MM.1S (cell line): ENCODE measurements at regions not wholly inside any gene's neighbourhood (a gene's known extent, or its start where the extent isn't known, plus 50 kb on each side); places are given as distances from the start of the nearest gene placed in this dataset.

Experiments used
- DNase-seq: peaks from one replicate; pipeline ENCODE4 v3.0.0-alpha.2; 2015
- H2AFZ ChIP-seq: fragments of 300-600 bp; sonication (generic); 2 replicates; pipeline ENCODE4 v1.6.0; 2016; ENCODE audit warnings: antibody characterized with exemption, low read length
- H3F3A ChIP-seq: fragments of 300-600 bp; sonication (generic); 2 replicates; pipeline ENCODE4 v1.6.1; 2016; ENCODE audit warnings: mild to moderate bottlenecking, antibody characterized with exemption, low read length, moderate library complexity, mixed read lengths; ENCODE audit not compliant: insufficient read depth
- H3K27ac ChIP-seq: fragments of 300-600 bp; sonication (generic); 2 replicates; pipeline ENCODE4 v1.5.1; 2016; ENCODE audit warnings: mild to moderate bottlenecking, low read length
- H3K27me3 ChIP-seq: fragments of 300-600 bp; sonication (generic); replicated peaks from 2 replicates; pipeline ENCODE4 v1.6.0; 2016; ENCODE audit warnings: low read length; ENCODE audit not compliant: insufficient read depth
- H3K36me3 ChIP-seq: fragments of 300-600 bp; sonication (generic); replicated peaks from 2 replicates; pipeline ENCODE4 v1.6.1; 2016; ENCODE audit warnings: mild to moderate bottlenecking, low read length, mixed read lengths; ENCODE audit not compliant: insufficient read depth
- H3K4me1 ChIP-seq: fragments of 300-600 bp; sonication (generic); 2 replicates; pipeline ENCODE4 v1.6.1; 2016; ENCODE audit warnings: low read length, mixed read lengths
- H3K4me2 ChIP-seq: fragments of 300-600 bp; sonication (generic); 2 replicates; pipeline ENCODE4 v1.6.0; 2016; ENCODE audit warnings: low read depth, low read length
- H3K4me3 ChIP-seq: fragments of 300-600 bp; sonication (generic); 2 replicates; pipeline ENCODE4 v1.5.1; 2016; ENCODE audit warnings: low read length, mixed read lengths
- H3K79me2 ChIP-seq: fragments of 300-600 bp; sonication (generic); 2 replicates; pipeline ENCODE4 v1.6.1; 2016; ENCODE audit warnings: mixed run types, low read length, mixed read lengths
- H3K9ac ChIP-seq: fragments of 300-600 bp; sonication (generic); 2 replicates; pipeline ENCODE4 v1.6.1; 2016; ENCODE audit warnings: low read length, mixed read lengths
- H3K9me2 ChIP-seq: fragments of 300-600 bp; sonication (generic); replicated peaks from 2 replicates; pipeline ENCODE4 v1.6.1; 2016; ENCODE audit warnings: mild to moderate bottlenecking, low read length, mixed read lengths; ENCODE audit not compliant: insufficient read depth
- H3K9me3 ChIP-seq: fragments of 300-600 bp; sonication (generic); replicated peaks from 2 replicates; pipeline ENCODE4 v1.6.1; 2016; ENCODE audit warnings: mild to moderate bottlenecking, low read length, mixed read lengths; ENCODE audit not compliant: insufficient read depth
- H4K20me1 ChIP-seq: fragments of 300-600 bp; sonication (generic); 2 replicates; pipeline ENCODE4 v1.6.1; 2016; ENCODE audit warnings: mild to moderate bottlenecking, low read length, moderate library complexity, mixed read lengths; ENCODE audit not compliant: insufficient read depth
- EZH2 ChIP-seq: fragments of 300-600 bp; sonication (generic); optimal IDR thresholded peaks from 2 replicates; pipeline ENCODE3; 2017; ENCODE audit warnings: low read depth, mild to moderate bottlenecking, antibody characterized with exemption, low read length, mixed read lengths
- EZH2phosphoT487 ChIP-seq: fragments of 300-600 bp; sonication (generic); IDR thresholded peaks from 2 replicates; pipeline ENCODE4 v1.6.1; 2018; ENCODE audit warnings: antibody characterized with exemption, low read length
- TF ChIP-seq, protein P1 (sequence below): fragments of 300-600 bp; sonication (generic); IDR thresholded peaks from 2 replicates; pipeline ENCODE4 v1.5.1; 2016; ENCODE audit warnings: antibody characterized with exemption, low read length, mixed read lengths

DNA sequence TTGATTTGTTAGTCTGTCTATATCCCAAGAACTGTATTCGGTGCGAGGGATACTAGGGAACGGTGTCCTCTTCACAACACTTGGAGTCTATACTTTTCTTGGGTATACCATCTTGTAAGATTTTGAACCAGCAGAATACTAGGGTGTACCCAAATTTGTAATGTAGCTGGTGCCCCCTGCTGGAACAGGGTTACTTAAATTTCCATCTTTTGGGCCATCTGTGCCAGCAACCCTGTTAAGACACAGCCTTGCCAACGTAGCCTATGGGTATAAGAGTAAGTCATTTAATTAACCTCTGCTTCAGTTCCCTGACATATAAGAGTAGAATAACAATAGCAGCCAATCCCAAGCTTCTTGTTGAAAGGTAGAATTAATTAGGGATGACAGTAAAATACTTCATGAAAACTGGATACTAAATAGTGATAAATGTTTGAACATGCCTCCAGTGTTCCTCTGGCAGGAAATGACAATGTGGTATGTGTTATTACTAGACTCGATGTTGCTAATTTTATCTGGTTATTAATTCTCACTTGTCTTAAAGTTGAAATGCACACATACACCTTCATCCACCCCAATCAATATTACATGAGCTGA is 607.6 kb downstream of the FGF9 start:
- no peaks in the 10 kb centered on the region for H3K4me1 ChIP-seq
- H3K27me3 ChIP-seq = no peaks in the 10 kb centered on the region
- no peak overlapping the region for H3K4me2 ChIP-seq
- TF ChIP-seq, protein P1, sequence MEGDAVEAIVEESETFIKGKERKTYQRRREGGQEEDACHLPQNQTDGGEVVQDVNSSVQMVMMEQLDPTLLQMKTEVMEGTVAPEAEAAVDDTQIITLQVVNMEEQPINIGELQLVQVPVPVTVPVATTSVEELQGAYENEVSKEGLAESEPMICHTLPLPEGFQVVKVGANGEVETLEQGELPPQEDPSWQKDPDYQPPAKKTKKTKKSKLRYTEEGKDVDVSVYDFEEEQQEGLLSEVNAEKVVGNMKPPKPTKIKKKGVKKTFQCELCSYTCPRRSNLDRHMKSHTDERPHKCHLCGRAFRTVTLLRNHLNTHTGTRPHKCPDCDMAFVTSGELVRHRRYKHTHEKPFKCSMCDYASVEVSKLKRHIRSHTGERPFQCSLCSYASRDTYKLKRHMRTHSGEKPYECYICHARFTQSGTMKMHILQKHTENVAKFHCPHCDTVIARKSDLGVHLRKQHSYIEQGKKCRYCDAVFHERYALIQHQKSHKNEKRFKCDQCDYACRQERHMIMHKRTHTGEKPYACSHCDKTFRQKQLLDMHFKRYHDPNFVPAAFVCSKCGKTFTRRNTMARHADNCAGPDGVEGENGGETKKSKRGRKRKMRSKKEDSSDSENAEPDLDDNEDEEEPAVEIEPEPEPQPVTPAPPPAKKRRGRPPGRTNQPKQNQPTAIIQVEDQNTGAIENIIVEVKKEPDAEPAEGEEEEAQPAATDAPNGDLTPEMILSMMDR = peak; percentile 27
- TF ChIP-seq EZH2phosphoT487 = no peak
- no peak overlapping the region for H2AFZ ChIP-seq
- no peak overlapping the region for H3K4me3 ChIP-seq
- H3K9ac ChIP-seq = no peak overlapping the region
- DNase-seq = peak; percentile 62
- H3F3A ChIP-seq = no peaks in the 10 kb centered on the region
- no peak overlapping the region for H3K27ac ChIP-seq
- no peaks in the 10 kb centered on the region for H3K9me2 ChIP-seq
- no peaks in the 10 kb centered on the region for H4K20me1 ChIP-seq
- no peaks in the 10 kb centered on the region for H3K36me3 ChIP-seq
- no peaks in the 10 kb centered on the region for H3K79me2 ChIP-seq
- H3K9me3 ChIP-seq = no peaks in the 10 kb centered on the region

GRCh38 chr13:22285867-22286266 is 615.0 kb downstream of the FGF9 start:
- no peaks in the 10 kb centered on the region for H3K4me1 ChIP-seq
- no peaks in the 10 kb centered on the region for H3K79me2 ChIP-seq
- H3K9ac ChIP-seq = no peak overlapping the region
- no peaks in the 10 kb centered on the region for H3F3A ChIP-seq
- no peak overlapping the region for H3K4me2 ChIP-seq
- no peaks in the 10 kb centered on the region for H3K9me2 ChIP-seq
- H4K20me1 ChIP-seq = no peaks in the 10 kb centered on the region
- DNase-seq = no peak
- H3K27me3 ChIP-seq = no peaks in the 10 kb centered on the region
- no peak overlapping the region for H2AFZ ChIP-seq
- H3K36me3 ChIP-seq = no peaks in the 10 kb centered on the region
- H3K4me3 ChIP-seq = no peak overlapping the region
- TF ChIP-seq EZH2 = no peak
- TF ChIP-seq, protein P1 = no peak
- no peak for TF ChIP-seq EZH2phosphoT487
- H3K27ac ChIP-seq = no peak overlapping the region
- H3K9me3 ChIP-seq = no peaks in the 10 kb centered on the region

DNA sequence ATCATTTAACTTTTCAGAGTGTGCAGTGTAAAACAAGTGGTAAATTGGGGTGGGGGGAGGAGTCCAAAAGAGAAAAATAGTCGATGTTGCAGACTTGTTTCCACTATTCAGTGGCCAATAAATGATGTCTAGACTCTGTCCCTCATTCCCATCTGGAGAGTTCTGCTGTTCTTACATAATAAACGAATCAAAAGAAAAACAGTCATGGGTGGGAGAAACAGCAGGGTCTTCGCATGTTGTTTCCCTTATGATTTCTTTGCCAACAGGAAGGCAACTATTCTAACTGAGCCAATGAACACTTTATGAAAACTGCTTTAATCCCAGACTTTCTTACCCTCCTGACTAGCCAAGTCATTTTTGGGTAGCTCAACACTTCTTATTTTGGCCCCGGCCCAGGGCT is 615.5 kb downstream of the FGF9 start:
- no peak overlapping the region for H3K4me2 ChIP-seq
- H3K4me1 ChIP-seq = no peaks in the 10 kb centered on the region
- TF ChIP-seq EZH2 = no peak
- TF ChIP-seq, protein P1 = no peak
- no peaks in the 10 kb centered on the region for H3F3A ChIP-seq
- no peaks in the 10 kb centered on the region for H3K79me2 ChIP-seq
- no peaks in the 10 kb centered on the region for H4K20me1 ChIP-seq
- H3K9ac ChIP-seq = no peak overlapping the region
- no peak overlapping the region for H3K27ac ChIP-seq
- H2AFZ ChIP-seq = no peak overlapping the region
- no peaks in the 10 kb centered on the region for H3K27me3 ChIP-seq
- no peak for DNase-seq
- no peak overlapping the region for H3K4me3 ChIP-seq
- no peaks in the 10 kb centered on the region for H3K9me3 ChIP-seq
- H3K9me2 ChIP-seq = no peaks in the 10 kb centered on the region
- no peaks in the 10 kb centered on the region for H3K36me3 ChIP-seq
